KMS-11 (cell line): ENCODE measurements at regions not wholly inside any gene's neighbourhood (a gene's known extent, or its start where the extent isn't known, plus 50 kb on each side); places are given as distances from the start of the nearest gene placed in this dataset.

ENCODE experiments used
- H2AFZ ChIP-seq: fragments of 200-600 bp; sonication (generic); 2 replicates; pipeline ENCODE4 v1.6.1; 2016; ENCODE audit warnings: antibody characterized with exemption, mixed run types, low read depth
- H3K27ac ChIP-seq: fragments of 200-600 bp; sonication (generic); 2 replicates; pipeline ENCODE4 v1.6.1; 2016; ENCODE audit warnings: mild to moderate bottlenecking, mixed run types
- H3K27me3 ChIP-seq: fragments of 200-600 bp; sonication (generic); 2 replicates; pipeline ENCODE4 v1.6.1; 2017; ENCODE audit warnings: mild to moderate bottlenecking, low read depth, mixed run types, moderate library complexity; ENCODE audit not compliant: insufficient read depth
- H3K36me3 ChIP-seq: fragments of 200-600 bp; sonication (generic); 2 replicates; pipeline ENCODE4 v1.6.1; 2017; ENCODE audit warnings: mild to moderate bottlenecking, mixed run types; ENCODE audit not compliant: insufficient read depth
- H3K4me1 ChIP-seq: fragments of 200-600 bp; sonication (generic); 2 replicates; pipeline ENCODE4 v1.6.1; 2016; ENCODE audit warnings: mild to moderate bottlenecking, low read depth, mixed run types; ENCODE audit not compliant: poor library complexity, severe bottlenecking
- H3K4me2 ChIP-seq: fragments of 200-600 bp; sonication (generic); 2 replicates; pipeline ENCODE4 v1.7.0; 2016; ENCODE audit warnings: mild to moderate bottlenecking, mixed run types
- H3K4me3 ChIP-seq: fragments of 200-600 bp; sonication (generic); IDR thresholded peaks from 2 replicates; pipeline ENCODE4 v1.6.1; 2017; ENCODE audit warnings: low read depth, low read length, mixed read lengths; ENCODE audit not compliant: insufficient read depth
- H3K79me2 ChIP-seq: fragments of 200-600 bp; sonication (generic); 2 replicates; pipeline ENCODE4 v1.6.1; 2016; ENCODE audit warnings: low read depth, mixed run types; ENCODE audit not compliant: insufficient read depth
- H3K9ac ChIP-seq: fragments of 200-600 bp; sonication (generic); 2 replicates; pipeline ENCODE4 v1.6.1; 2016; ENCODE audit warnings: mild to moderate bottlenecking, mixed run types
- H4K20me1 ChIP-seq: fragments of 200-600 bp; sonication (generic); 2 replicates; pipeline ENCODE4 v1.6.1; 2016; ENCODE audit warnings: mild to moderate bottlenecking, mixed run types; ENCODE audit not compliant: insufficient read depth
- TF ChIP-seq, protein P1 (sequence below): fragments of 200-600 bp; sonication (generic); conservative IDR thresholded peaks from 2 replicates; pipeline ENCODE4 v1.6.1; 2017; ENCODE audit warnings: low read depth, mild to moderate bottlenecking, antibody characterized with exemption, low read length, moderate library complexity, mixed read lengths

DNA sequence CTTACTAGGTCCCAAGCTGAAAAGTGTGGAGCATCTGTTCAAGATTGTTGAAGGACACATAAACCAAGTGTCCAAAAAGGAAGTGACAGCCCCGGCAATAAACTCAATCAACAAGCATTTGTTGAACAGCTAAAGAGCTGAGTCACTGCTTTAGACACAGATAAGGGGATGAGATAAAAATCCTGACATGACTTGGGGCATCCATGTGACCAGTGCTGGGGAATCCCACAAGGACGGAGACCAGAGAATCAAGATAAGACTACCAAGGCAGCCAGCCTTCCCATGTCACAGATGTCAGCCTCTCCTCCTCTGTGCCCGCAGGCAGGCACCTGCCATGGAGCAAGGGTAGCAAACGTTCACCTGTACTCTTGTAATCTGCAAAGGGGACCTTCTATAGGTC lies 118.6 kb upstream of the KAZN start:
- H3K36me3 ChIP-seq, result no peaks in the 10 kb centered on the region
- H2AFZ ChIP-seq, result no peak overlapping the region
- H3K79me2 ChIP-seq, result no peaks in the 10 kb centered on the region
- no peaks in the 10 kb centered on the region for H3K4me1 ChIP-seq
- no peaks in the 10 kb centered on the region for H4K20me1 ChIP-seq
- no peak overlapping the region for H3K4me2 ChIP-seq
- H3K9ac ChIP-seq, result no peak overlapping the region
- TF ChIP-seq, protein P1, sequence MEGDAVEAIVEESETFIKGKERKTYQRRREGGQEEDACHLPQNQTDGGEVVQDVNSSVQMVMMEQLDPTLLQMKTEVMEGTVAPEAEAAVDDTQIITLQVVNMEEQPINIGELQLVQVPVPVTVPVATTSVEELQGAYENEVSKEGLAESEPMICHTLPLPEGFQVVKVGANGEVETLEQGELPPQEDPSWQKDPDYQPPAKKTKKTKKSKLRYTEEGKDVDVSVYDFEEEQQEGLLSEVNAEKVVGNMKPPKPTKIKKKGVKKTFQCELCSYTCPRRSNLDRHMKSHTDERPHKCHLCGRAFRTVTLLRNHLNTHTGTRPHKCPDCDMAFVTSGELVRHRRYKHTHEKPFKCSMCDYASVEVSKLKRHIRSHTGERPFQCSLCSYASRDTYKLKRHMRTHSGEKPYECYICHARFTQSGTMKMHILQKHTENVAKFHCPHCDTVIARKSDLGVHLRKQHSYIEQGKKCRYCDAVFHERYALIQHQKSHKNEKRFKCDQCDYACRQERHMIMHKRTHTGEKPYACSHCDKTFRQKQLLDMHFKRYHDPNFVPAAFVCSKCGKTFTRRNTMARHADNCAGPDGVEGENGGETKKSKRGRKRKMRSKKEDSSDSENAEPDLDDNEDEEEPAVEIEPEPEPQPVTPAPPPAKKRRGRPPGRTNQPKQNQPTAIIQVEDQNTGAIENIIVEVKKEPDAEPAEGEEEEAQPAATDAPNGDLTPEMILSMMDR, result no peak
- no peak overlapping the region for H3K27ac ChIP-seq
- H3K4me3 ChIP-seq, result no peak overlapping the region
- no peaks in the 10 kb centered on the region; the same call in 1 of the 2 replicates for H3K27me3 ChIP-seq

DNA sequence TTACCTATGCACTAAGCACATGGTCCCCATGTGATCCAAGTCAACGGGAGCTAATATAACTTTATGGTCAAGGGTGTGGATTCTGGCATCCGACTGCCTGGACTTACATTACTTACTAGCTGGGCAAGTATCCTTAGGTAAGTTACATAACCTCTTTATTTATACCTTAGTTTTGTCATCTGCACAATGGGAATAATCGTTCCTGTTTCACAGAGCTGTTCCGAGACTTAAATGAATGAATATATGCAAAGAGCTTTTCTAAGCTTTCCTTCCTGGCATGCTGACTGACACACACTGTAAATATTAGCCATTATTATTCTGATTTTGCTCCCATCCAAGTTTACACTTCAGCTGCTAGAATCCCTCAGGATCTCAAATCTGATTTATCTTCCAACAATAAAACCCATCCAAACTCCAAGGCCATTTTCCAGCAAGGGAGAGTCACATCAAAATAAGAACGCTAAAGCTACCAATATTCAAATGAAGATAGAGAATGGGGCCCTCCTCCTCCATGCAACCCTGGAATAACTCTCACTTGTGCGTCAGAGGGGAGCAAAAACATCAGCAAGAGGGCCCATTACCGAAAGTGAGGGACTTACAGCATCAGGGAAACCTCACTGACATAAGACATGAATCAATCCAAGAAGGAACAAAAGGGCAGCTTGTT lies 115.6 kb upstream of the KAZN start:
- H4K20me1 ChIP-seq, result no peaks in the 10 kb centered on the region
- TF ChIP-seq, protein P1, result no peak
- no peaks in the 10 kb centered on the region for H3K36me3 ChIP-seq
- H3K4me2 ChIP-seq, result no peak overlapping the region
- no peaks in the 10 kb centered on the region; the same call in 1 of the 2 replicates for H3K27me3 ChIP-seq
- H3K4me3 ChIP-seq, result no peak overlapping the region
- no peak overlapping the region for H3K27ac ChIP-seq
- no peak overlapping the region for H3K9ac ChIP-seq
- no peaks in the 10 kb centered on the region for H3K4me1 ChIP-seq
- no peak overlapping the region for H2AFZ ChIP-seq
- no peaks in the 10 kb centered on the region for H3K79me2 ChIP-seq

DNA sequence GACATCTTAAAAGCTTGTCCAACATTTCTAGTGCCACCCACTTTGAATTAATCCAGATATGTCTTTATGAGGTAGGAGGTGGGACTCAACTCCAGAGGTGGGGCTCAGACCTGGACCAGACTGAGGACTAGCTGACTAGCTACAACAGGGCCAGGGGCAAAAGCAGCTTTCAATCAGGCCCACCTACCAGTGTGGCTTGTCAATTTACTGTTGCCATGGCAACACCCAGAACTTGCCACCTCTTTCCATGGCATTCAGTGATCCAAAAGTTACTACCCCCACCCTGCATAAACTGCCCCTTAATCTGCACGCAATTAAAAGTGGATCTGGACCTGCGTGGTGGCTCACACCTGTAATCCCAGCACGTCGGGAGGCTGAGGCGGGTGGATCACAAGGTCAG lies 113.2 kb upstream of the KAZN start:
- Histone ChIP-seq H3K4me2 (no peak overlapping the region), H3K79me2 (no peaks in the 10 kb centered on the region)

DNA sequence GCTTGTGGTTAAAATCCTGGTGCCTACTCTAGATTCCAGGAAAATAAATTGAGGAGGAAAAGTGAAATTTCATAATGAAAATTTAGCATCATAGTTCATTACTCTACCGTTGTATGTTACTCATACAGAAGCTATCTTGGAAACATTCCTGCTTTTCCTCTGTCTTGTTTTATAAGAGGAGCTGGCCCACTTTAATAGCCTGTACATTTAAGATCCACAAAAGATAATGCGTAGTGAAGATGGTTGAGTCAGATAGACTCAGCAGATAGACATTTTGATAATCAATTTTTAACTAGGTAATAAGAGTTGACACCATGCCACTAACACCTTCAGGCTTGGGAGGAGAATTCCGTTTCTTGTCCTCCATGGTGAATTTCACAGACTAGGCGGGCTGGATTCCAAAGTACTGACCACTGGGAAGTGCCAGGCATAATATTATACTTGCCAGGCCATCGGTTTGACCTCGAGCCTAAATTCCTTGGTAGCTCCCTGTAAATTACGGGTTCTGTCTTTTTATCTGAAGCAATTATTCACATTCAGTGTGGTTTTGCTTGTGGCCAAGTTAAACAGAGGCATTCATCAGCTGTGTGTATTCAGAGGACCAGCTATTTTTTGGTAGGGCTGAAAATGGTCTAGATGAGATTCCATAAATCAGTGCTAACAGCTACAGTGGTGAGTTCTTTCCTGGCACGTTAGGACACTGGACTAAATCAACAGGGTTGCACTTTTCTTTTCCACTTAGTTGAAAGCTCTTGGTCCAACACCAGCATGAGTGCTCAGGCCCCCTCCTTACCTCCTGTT lies 111.9 kb upstream of the KAZN start:
- Histone ChIP-seq H3K4me1 (no peaks in the 10 kb centered on the region), H3K36me3 (no peaks in the 10 kb centered on the region), H3K79me2 (no peaks in the 10 kb centered on the region), H3K9ac (no peak overlapping the region), H2AFZ (no peak overlapping the region), H3K27ac (no peak overlapping the region), H3K4me2 (no peak overlapping the region), H4K20me1 (no peaks in the 10 kb centered on the region), H3K27me3 (no peaks in the 10 kb centered on the region; the same call in 1 of the 2 replicates), H3K4me3 (no peak overlapping the region)
- TF ChIP-seq, protein P1, result no peak

More for the DNA sequence above, 113.2 kb upstream of the KAZN start:
- Histone ChIP-seq H3K36me3 (no peaks in the 10 kb centered on the region), H3K27me3 (no peaks in the 10 kb centered on the region; the same call in 1 of the 2 replicates), H3K27ac (no peak overlapping the region), H3K9ac (no peak overlapping the region), H2AFZ (no peak overlapping the region), H3K4me3 (no peak overlapping the region), H4K20me1 (no peaks in the 10 kb centered on the region), H3K4me1 (no peaks in the 10 kb centered on the region)
- TF ChIP-seq, protein P1, result no peak
